ENCODE measurements at regions not wholly inside any gene's neighbourhood (a gene's known extent, or its start where the extent isn't known, plus 50 kb on each side); places are given as distances from the start of the nearest gene placed in this dataset.

GRCh38 chr2:9739531-9739964 lies 103.7 kb upstream of the TAF1B start:
- no peak for DNase-seq

- no peak for DNase-seq
Measured at GRCh38 chr2:9740382-9741073, 102.7 kb upstream of the TAF1B start.

- no peak for DNase-seq
Measured at GRCh38 chr2:9741110-9741509, 102.2 kb upstream of the TAF1B start.

DNA sequence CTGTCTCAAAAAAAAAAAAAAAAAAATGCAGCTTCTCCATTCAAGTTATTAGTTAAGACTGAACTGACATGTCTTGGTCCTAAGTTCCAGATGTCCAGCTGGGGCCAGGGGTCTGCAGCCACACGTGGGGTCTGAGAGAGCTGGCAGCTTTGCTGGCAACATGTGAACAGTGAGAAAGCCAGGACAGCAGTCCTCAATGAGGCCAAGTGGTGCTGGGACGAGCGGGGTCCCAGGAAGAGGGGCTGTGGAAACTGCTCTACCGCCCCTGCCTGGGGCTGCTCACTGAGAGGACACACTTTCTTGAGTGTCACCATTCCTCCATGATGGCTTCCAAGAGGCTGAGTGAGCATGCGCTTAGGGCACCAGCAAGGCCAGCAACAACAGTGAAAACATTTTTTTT lies 100.7 kb upstream of the TAF1B start:
- no peak for DNase-seq

DNA sequence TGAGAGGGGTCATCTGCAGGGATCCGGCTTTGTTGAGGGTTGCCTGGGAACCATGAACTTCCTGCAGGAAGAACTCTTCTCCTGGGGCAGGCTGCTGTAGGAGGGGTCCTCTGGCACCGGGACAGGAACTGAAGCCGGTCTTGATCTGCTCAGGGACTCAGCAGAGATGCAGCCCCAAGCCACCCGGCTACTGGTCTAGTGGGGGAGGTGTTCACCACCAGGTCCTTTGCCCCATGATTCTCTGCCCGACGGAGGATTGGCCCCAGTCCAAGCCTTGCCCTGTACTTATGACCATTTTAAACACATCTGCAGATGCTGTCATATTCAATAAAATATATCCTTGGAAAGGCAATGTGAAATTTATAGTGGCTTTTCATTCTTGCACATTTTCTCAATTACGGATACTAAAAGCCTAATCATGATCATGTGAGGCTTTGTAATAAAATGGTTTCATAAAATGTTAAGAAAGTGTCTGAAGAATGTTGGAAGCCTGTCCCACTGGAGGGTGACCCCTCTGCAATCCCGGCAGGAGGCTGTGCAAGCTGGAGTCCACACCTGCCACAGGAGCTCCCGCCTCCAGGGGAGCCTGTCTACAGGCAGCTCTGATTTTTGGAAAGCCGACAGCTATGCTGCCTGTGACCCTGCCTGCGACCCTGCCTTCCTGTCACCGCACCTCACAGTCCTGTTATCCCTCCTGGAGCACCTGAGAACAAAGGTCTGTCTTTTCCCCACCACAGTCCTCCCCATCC lies 98.8 kb upstream of the TAF1B start:
- no peak for DNase-seq

GRCh38 chr2:9745153-9745899 lies 97.9 kb upstream of the TAF1B start:
- no peak for DNase-seq

DNA sequence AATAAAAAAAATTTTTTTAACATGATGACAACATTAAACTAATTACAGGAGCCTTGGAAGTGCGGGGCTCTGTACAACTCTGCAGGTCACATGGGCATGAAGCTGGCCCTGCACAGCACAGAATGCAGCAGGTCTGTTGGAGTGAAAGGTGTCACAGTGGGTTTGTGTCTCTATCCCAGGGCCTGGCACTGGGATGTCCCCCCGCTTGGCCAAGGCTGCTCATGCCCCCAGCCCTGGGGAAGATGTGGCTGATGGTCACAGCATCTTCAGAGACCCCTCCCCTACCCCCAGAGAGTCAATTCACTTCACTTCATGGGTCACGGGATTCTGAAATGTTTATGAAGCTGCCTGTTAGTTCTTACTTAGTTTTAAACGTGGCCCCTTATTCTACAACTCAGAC lies 95.9 kb upstream of the TAF1B start:
- no peak for DNase-seq

GRCh38 chr2:9748577-9748976 lies 94.7 kb upstream of the TAF1B start:
- DNase-seq, result no peak

DNA sequence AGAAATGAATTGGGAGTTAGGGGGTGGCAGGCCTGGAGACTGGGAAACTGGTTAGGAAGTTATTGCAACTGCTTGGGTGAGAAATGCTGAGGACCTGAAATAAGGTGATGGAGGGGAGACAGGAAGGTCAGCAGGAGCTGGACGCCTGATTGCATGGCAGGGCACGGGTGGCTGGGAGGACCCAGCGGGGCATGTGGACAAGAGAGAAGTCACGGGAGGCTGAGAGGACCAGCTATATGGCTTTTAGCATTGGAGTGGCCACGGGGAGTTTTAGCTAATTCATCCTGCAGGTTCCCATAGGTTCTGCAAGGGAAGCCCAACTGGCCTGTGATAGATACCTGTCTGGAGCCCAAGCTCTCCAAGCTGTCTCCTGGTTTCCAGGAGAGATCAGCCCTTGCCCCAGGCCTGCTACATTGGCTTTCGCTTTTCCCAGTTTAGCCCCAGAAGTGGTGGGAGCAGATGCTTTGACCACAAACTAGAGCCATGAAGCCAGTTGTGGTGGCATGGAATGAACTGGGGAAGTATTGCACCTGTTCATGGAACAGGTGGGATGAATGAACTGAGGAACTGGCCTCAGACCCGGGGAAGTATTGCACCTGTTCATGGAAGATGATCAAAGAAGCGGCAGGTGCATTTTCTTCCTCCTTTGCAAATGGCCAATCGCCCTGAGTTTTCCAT lies 93.6 kb upstream of the TAF1B start:
- DNase-seq, result no peak

- DNase-seq, result no peak
Measured at GRCh38 chr2:9750224-9751215, 92.8 kb upstream of the TAF1B start.

DNA sequence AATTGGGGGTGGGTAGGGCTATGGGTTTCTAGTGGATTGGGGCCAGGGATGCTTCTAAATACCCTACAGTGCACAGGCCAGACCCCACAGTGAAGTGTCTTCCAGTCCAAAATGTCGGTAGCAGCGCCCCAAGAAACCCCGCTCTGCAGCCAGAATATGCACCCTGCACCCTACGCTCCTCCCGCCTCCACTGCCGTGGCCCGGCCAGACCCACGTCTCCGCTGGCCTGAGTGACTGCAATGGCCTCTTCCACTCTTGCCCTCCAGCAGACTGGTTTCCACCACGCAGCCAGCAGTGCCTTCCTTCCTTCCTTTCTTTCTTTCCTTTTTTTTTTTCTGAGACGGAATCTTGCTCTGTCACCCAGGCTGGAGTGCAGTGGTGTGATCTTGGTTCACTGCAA lies 91.4 kb upstream of the TAF1B start:
- no peak for DNase-seq

- no peak for DNase-seq
Measured at GRCh38 chr2:9752441-9753275, 90.6 kb upstream of the TAF1B start.

GRCh38 chr2:9753276-9753600 lies 90.0 kb upstream of the TAF1B start:
- DNase-seq, result no peak

- no peak for DNase-seq
Measured at GRCh38 chr2:9753665-9754531, 89.4 kb upstream of the TAF1B start.

DNA sequence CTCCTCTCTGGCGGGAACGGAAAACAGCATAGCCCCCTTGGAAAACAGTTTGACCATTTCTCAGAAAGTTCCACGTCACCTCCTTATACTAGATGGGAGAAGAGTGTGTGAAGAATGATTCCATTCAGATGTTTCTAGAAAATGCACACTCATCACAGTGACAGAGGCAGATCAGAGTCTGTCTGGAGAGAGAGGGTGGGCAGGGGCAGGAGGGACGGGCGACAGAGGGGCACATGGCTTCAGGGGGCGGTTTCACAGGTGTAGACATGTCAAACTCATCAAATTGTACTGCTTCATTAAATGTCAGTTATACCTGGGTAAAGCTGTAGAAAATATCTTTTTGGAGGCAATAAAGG lies 88.8 kb upstream of the TAF1B start:
- no peak for DNase-seq

- DNase-seq, result no peak
Measured at GRCh38 chr2:9755008-9755407, 88.3 kb upstream of the TAF1B start.

DNA sequence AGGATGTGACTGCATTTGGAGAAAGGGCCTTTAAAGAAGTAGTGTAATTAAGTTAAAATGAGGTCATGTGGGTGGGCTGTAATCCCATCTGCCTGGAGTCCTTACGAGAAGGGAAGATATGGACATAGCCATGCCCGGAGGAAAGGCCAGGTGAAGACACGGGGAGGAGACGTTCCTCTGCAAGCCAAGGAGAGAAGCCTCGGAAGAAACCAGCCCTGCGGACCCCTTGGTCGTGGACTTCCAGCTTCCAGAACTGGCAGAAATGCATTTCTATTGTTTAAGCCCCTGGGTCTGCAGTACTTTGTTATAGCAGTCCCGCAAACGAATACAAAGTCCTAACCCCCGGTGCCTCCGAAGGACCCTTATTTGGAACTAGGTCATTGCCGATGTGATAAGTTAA lies 87.6 kb upstream of the TAF1B start:
- DNase-seq, result no peak

- no peak for DNase-seq
Measured at GRCh38 chr2:9756692-9757250, 86.5 kb upstream of the TAF1B start.

GRCh38 chr2:9757501-9758264 lies 85.6 kb upstream of the TAF1B start:
- DNase-seq, result peak; percentile 86
